Tibial nerve (tissue), 4 donors: ENCODE measurements at regions not wholly inside any gene's neighbourhood (a gene's known extent, or its start where the extent isn't known, plus 50 kb on each side); places are given as distances from the start of the nearest gene placed in this dataset.

ENCODE experiments used
- CTCF ChIP-seq, 5 experiments: fragments of 200-600 bp in 3 of 5; fragments of 450-650 bp in 2 of 5; sonication (generic) in 3 of 5; IDR thresholded peaks; one replicate each; pipeline ENCODE4 v1.5.1; 2016 to 2019; ENCODE audit warnings: antibody characterized with exemption in 5 of 5, mild to moderate bottlenecking in 3 of 5, moderate library complexity in 2 of 5
- EP300 ChIP-seq, 2 donors: sonication (generic); formaldehyde crosslinking; IDR thresholded peaks; one replicate each; pipeline ENCODE4 v1.6.1; 2017; ENCODE audit warnings: antibody characterized with exemption in 2 of 2, mild to moderate bottlenecking in 1 of 2
- POLR2A ChIP-seq, 2 donors: fragments of 450-650 bp; IDR thresholded peaks; one replicate each; pipeline ENCODE4 v1.6.1; 2017; ENCODE audit warnings: antibody characterized with exemption in 2 of 2, mild to moderate bottlenecking in 2 of 2, moderate library complexity in 2 of 2

GRCh38 chrX:43283187-43283586 lies 372.9 kb upstream of the MAOA start:
- TF ChIP-seq CTCF (IDR thresholded peaks at IDR 0.05) (no peak), POLR2A (IDR thresholded peaks at IDR 0.05) (no peak), EP300 (IDR thresholded peaks at IDR 0.05) (no peak)
